ENCODE measurements at regions not wholly inside any gene's neighbourhood (a gene's known extent, or its start where the extent isn't known, plus 50 kb on each side); places are given as distances from the start of the nearest gene placed in this dataset.

DNA sequence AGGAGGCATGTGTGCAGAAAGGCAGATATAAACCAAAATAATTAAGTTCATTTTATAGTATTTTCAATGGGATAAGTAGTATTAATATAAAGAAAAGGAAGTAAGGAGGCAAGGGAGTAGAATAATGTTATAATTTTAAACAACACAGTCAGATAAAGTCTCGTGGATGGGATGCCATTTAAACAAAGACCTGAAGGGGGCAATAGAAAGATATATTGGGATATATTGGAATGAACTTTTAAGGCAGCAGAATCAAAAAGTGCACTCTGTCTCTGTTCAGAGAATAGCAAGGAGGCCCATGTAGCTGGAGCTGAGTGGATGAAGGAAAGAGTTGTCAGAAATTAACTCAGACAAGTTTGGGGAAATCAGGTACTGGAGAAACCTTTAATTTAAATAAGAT lies 158.7 kb downstream of the CGGBP1 start:
- Histone ChIP-seq H3K36me3 (ENCODE audit: control insufficient read depth, insufficient read depth, low read length) (no peaks in the 10 kb centered on the region), H2BK20ac (ENCODE audit: low read depth, low read length) (no peak overlapping the region), H3K79me1 (ENCODE audit: low read depth in 1 of 2, low read length in 2 of 2) (no peaks in the 10 kb centered on the region), H3K14ac (replicated peaks; ENCODE audit: low read depth, low read length) (no peak overlapping the region), H2BK5ac (ENCODE audit: low read depth, low read length, poor library complexity, severe bottlenecking) (no peak overlapping the region), H4K5ac (ENCODE audit: low read depth, low read length) (no peak overlapping the region), H2AK9ac (replicated peaks; ENCODE audit: low read depth, low read length, poor library complexity) (no peak overlapping the region), H3K9me1 (ENCODE audit: insufficient read depth, low read length) (no peaks in the 10 kb centered on the region), H3K18ac (ENCODE audit: low read depth, low read length) (no peak overlapping the region), H2AFZ (replicated peaks; ENCODE audit: low read length, poor library complexity) (no peak overlapping the region), H3K27me3 (ENCODE audit: control insufficient read depth, insufficient read depth, low read length) (no peaks in the 10 kb centered on the region), H3K4ac (ENCODE audit: low read depth, low read length) (no peak overlapping the region), H2AK5ac (ENCODE audit: low read depth, low read length) (no peak overlapping the region), H2BK120ac (ENCODE audit: low read depth, low read length) (no peak overlapping the region), H4K8ac (ENCODE audit: low read depth in 2 of 2, low read length in 2 of 2) (no peak overlapping the region), H3K4me2 (ENCODE audit: low read depth, low read length) (no peak overlapping the region), H3K9ac (ENCODE audit: low read depth, low read length) (no peak overlapping the region), H2BK15ac (ENCODE audit: low read depth, low read length) (no peak overlapping the region), H3K4me3 (ENCODE audit: insufficient read depth, low read depth, low read length) (no peak overlapping the region), H3K4me1 (ENCODE audit: control insufficient read depth, insufficient read depth, low read length) (no peaks in the 10 kb centered on the region), H3K23ac (ENCODE audit: low read depth, low read length) (no peak overlapping the region), H3K9me3 (ENCODE audit: control insufficient read depth, insufficient read depth, low read length) (no peaks in the 10 kb centered on the region), H4K91ac (ENCODE audit: insufficient read depth, low read depth, low read length) (no peak overlapping the region), H3K27ac (ENCODE audit: insufficient read depth, low read length) (no peak overlapping the region), H4K20me1 (ENCODE audit: insufficient read depth, low read length) (no peaks in the 10 kb centered on the region), H3K56ac (ENCODE audit: extremely low read depth, insufficient read depth, low read length) (no peak overlapping the region)
- ATAC-seq (ENCODE audit: low read depth) (no peak), DNase-seq (no peak)
- CTCF ChIA-PET, result no interaction called here
- POLR2A ChIA-PET (ENCODE audit: unreplicated experiment), result no interaction called here
- in situ Hi-C loops (cut with MboI; ENCODE audit: low sequenced_read_pairs) (no loop called here), dilution Hi-C loops (cut with HindIII; ENCODE audit: low sequenced_read_pairs, unreplicated experiment) (no loop called here), intact Hi-C loops (cut with micrococcal nuclease) (no loop called here)
- no TSS peak for BruUV-seq (replicated peaks)
- WGBS, 2 experiments (ENCODE audit: extremely low coverage in 2 of 2, insufficient read length in 1 of 2), result no CpG with 5 or more reads among the region's 1 CpG
- TF ChIP-seq BHLHE40 (IDR thresholded peaks at IDR 0.05; ENCODE audit: low read depth, low read length), result no peak
- TF ChIP-seq, protein P1, sequence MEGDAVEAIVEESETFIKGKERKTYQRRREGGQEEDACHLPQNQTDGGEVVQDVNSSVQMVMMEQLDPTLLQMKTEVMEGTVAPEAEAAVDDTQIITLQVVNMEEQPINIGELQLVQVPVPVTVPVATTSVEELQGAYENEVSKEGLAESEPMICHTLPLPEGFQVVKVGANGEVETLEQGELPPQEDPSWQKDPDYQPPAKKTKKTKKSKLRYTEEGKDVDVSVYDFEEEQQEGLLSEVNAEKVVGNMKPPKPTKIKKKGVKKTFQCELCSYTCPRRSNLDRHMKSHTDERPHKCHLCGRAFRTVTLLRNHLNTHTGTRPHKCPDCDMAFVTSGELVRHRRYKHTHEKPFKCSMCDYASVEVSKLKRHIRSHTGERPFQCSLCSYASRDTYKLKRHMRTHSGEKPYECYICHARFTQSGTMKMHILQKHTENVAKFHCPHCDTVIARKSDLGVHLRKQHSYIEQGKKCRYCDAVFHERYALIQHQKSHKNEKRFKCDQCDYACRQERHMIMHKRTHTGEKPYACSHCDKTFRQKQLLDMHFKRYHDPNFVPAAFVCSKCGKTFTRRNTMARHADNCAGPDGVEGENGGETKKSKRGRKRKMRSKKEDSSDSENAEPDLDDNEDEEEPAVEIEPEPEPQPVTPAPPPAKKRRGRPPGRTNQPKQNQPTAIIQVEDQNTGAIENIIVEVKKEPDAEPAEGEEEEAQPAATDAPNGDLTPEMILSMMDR (conservative IDR thresholded peaks at IDR 0.05; ENCODE audit: low read depth, low read length), result peak; percentile 24; the same call in 1 of the 2 replicates

Data from IMR-90 (cell line).